NCI-H2227 (cell line): ENCODE measurements at regions not wholly inside any gene's neighbourhood (a gene's known extent, or its start where the extent isn't known, plus 50 kb on each side); places are given as distances from the start of the nearest gene placed in this dataset.
A peak's percentile ranks its signal among the peaks of the same experiment; 100 is the strongest.

Source experiments
- DNase-seq: peaks from one replicate; lab custom pipeline; 2025; ENCODE audit not compliant: unreplicated experiment; lab: John Stamatoyannopoulos, UW

GRCh38 chr3:31004025-31004678, 109.7 kb upstream of the GADL1 start:
- DNase-seq: no peak

- no peak for DNase-seq
Measured at GRCh38 chr3:31008994-31009393, 114.5 kb upstream of the GADL1 start.

- peak; percentile 66 for DNase-seq
Measured at GRCh38 chr3:31009881-31010280, 115.4 kb upstream of the GADL1 start.

GRCh38 chr3:31010491-31010890, 116.0 kb upstream of the GADL1 start:
- DNase-seq: no peak

GRCh38 chr3:31011380-31011779, 116.9 kb upstream of the GADL1 start:
- DNase-seq: no peak

GRCh38 chr3:31013090-31013489, 118.6 kb upstream of the GADL1 start:
- no peak for DNase-seq

GRCh38 chr3:31013843-31014242, 119.4 kb upstream of the GADL1 start:
- DNase-seq: no peak

GRCh38 chr3:31014317-31015040, 120.0 kb upstream of the GADL1 start:
- no peak for DNase-seq

- DNase-seq: no peak
Measured at GRCh38 chr3:31016196-31016595, 121.7 kb upstream of the GADL1 start.

- DNase-seq: peak; percentile 65
Measured at GRCh38 chr3:31022716-31023115, 128.3 kb upstream of the GADL1 start.

- DNase-seq: no peak
Measured at GRCh38 chr3:31025541-31025940, 131.1 kb upstream of the GADL1 start.

GRCh38 chr3:31027191-31027761, 132.8 kb upstream of the GADL1 start:
- DNase-seq: no peak

GRCh38 chr3:31027914-31028313, 133.5 kb upstream of the GADL1 start:
- DNase-seq: no peak

- DNase-seq: no peak
Measured at GRCh38 chr3:31028766-31029165, 134.3 kb upstream of the GADL1 start.

GRCh38 chr3:31029706-31030105, 135.2 kb upstream of the GADL1 start:
- no peak for DNase-seq

- DNase-seq: no peak
Measured at GRCh38 chr3:31035681-31036080, 141.2 kb upstream of the GADL1 start.

GRCh38 chr3:31038086-31038739, 143.8 kb upstream of the GADL1 start:
- no peak for DNase-seq

GRCh38 chr3:31039145-31039544, 144.7 kb upstream of the GADL1 start:
- DNase-seq: no peak

- DNase-seq: no peak
Measured at GRCh38 chr3:31041161-31041978, 146.9 kb upstream of the GADL1 start.

GRCh38 chr3:31043184-31043819, 148.8 kb upstream of the GADL1 start:
- no peak for DNase-seq

GRCh38 chr3:31047673-31048072, 153.2 kb upstream of the GADL1 start:
- no peak for DNase-seq
